Ascending aorta (tissue), 2 donors: ENCODE measurements at regions not wholly inside any gene's neighbourhood (a gene's known extent, or its start where the extent isn't known, plus 50 kb on each side); places are given as distances from the start of the nearest gene placed in this dataset.
A peak's percentile ranks its signal among the peaks of the same experiment; 100 is the strongest.

ENCODE experiments used
- DNase-seq, 2 donors: peaks; one replicate each; pipeline ENCODE4 v3.0.0-alpha.2; 2019; ENCODE audit warnings: low spot score in 2 of 2
- H3K27ac ChIP-seq, 2 donors: fragments of 200-600 bp; sonication (generic); one replicate each; pipeline ENCODE4 v1.5.1; 2016 to 2017; ENCODE audit warnings: mild to moderate bottlenecking in 1 of 2
- H3K27me3 ChIP-seq: fragments of 200-600 bp; sonication (generic); one replicate; pipeline ENCODE4 v1.5.1; 2017
- H3K36me3 ChIP-seq, 2 donors: fragments of 200-600 bp; sonication (generic); one replicate each; pipeline ENCODE4 v1.5.1; 2016
- H3K4me1 ChIP-seq, 2 donors: fragments of 200-600 bp; sonication (generic); one replicate each; pipeline ENCODE4 v1.5.1; 2016 to 2017; ENCODE audit warnings: mild to moderate bottlenecking in 1 of 2
- H3K4me3 ChIP-seq, 2 donors: fragments of 200-600 bp; sonication (generic); one replicate each; pipeline ENCODE4 v1.5.1; 2016 to 2017; ENCODE audit warnings: mild to moderate bottlenecking in 1 of 2
- H3K9me3 ChIP-seq, 2 donors: fragments of 200-600 bp; sonication (generic); one replicate each; pipeline ENCODE4 v1.5.1; 2016
- intact Hi-C: fragments of 100-400 bp; cut with DNase I; formaldehyde crosslinking; loops from one replicate; pipeline ENCODE4 v1.15.1; 2023
- TF ChIP-seq, protein P1 (sequence below), 3 experiments: fragments of 200-600 bp in 2 of 3; fragments of 450-650 bp in 1 of 3; sonication (generic) in 2 of 3; IDR thresholded peaks; one replicate each; pipeline ENCODE4 v1.5.1; 2016 to 2019; ENCODE audit warnings: antibody characterized with exemption in 3 of 3, mild to moderate bottlenecking in 1 of 3, moderate library complexity in 1 of 3

DNA sequence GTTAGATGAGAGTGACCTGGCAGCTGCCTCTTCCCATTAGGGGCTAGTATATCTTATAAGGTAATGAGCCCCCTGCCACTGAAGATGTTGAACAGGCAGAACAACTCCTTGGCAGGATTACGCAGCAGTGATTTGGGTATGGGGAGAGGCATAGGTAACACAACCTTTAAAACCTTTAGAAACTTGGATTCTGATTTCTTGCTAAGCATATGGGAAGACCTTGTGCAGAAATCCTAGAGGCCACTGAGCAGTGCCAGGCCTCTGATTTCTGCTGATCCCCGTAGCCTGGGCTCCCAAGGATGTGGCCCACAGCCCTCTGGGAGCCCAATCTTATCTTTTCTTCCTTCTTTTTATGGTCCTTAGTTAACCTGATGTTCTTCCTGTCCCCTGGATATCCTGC, 237.9 kb upstream of the ROPN1 start:
- Histone ChIP-seq H3K36me3 (peaks cover 10 to 19% of the 10 kb centered on the region in 2 donors), H3K9me3 (no peaks in the 10 kb centered on the region), H3K4me3 (no peak overlapping the region), H3K27me3 (no peaks in the 10 kb centered on the region), H3K27ac (peak overlapping the region in 1 of 2 donors; percentile 23), H3K4me1 (peaks cover 0 to 8% of the 10 kb centered on the region in 2 donors)
- TF ChIP-seq, protein P1, sequence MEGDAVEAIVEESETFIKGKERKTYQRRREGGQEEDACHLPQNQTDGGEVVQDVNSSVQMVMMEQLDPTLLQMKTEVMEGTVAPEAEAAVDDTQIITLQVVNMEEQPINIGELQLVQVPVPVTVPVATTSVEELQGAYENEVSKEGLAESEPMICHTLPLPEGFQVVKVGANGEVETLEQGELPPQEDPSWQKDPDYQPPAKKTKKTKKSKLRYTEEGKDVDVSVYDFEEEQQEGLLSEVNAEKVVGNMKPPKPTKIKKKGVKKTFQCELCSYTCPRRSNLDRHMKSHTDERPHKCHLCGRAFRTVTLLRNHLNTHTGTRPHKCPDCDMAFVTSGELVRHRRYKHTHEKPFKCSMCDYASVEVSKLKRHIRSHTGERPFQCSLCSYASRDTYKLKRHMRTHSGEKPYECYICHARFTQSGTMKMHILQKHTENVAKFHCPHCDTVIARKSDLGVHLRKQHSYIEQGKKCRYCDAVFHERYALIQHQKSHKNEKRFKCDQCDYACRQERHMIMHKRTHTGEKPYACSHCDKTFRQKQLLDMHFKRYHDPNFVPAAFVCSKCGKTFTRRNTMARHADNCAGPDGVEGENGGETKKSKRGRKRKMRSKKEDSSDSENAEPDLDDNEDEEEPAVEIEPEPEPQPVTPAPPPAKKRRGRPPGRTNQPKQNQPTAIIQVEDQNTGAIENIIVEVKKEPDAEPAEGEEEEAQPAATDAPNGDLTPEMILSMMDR (IDR thresholded peaks at IDR 0.05) = no peak
- intact Hi-C loops = no loop called here
- no peak for DNase-seq

DNA sequence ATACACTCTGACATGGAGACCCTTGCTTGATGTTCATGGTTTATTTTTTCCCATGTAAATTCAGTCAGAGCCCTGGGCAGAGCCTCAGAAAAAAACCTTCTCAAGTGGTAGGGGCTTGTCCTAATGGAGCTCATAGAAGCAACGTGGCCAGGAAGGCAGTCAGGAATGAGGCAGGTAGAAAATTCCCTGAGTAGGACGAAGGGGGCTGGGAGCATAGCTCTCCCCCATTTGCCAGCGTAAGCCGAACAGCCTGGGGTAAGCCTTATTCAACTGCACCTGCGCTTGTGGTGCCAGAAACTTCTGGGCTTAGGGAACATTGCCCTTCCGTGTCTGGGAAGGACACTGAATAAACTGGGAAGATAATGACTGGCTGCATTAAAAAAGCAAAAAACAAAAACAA, 238.5 kb upstream of the ROPN1 start:
- H3K27ac ChIP-seq = no peak overlapping the region
- H3K36me3 ChIP-seq = peaks cover 15 to 25% of the 10 kb centered on the region in 2 donors
- no peaks in the 10 kb centered on the region for H3K27me3 ChIP-seq
- intact Hi-C loops = no loop called here
- TF ChIP-seq, protein P1 (IDR thresholded peaks at IDR 0.05) = no peak
- no peak overlapping the region for H3K4me3 ChIP-seq
- no peaks in the 10 kb centered on the region for H3K9me3 ChIP-seq
- H3K4me1 ChIP-seq = peaks cover 0 to 8% of the 10 kb centered on the region in 2 donors
- DNase-seq = no peak

DNA sequence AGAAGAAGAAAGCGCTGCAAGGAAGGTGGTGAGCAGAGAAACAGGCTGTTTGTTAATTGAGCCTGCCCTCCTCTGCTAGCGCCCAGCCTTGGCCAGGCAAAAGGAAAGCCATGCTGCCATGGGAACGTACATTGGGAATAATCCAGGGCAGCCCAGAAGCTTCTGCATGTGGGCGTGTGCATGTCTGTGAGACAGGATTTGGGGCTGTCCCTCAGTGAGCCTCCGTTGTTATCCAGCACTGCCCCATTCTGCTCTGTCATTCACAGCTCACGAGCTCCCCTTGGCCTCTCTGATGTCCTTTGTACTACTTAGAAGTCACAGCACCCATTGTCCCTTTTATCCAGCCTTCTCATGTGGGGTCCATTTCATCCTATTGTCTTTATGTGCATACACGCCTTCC, 239.1 kb upstream of the ROPN1 start:
- Histone ChIP-seq H3K27me3 (no peaks in the 10 kb centered on the region), H3K4me3 (no peak overlapping the region), H3K36me3 (peaks cover 19 to 29% of the 10 kb centered on the region in 2 donors), H3K9me3 (no peaks in the 10 kb centered on the region), H3K27ac (no peak overlapping the region), H3K4me1 (peaks cover 0 to 8% of the 10 kb centered on the region in 2 donors)
- DNase-seq = no peak
- TF ChIP-seq, protein P1 (IDR thresholded peaks at IDR 0.05) = no peak
- intact Hi-C loops = no loop called here

DNA sequence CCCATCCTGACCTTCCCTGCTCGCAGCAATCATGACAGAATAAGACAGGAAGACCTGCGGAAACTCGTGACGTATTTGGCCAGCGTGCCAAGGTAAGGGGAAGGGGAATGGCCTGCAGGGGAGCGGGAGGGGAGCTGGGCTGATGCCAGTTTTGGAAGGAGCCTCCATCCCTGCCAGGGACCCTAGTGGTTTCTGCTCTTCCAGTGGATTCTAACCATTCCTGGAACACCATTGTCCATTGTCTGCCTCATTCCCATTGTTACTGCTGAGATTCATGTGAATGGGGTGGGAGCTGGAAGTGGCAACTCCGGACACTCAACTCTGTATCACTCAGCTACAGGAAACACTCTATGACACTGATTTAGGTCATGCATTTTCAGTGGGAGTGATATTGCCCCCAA, 242.9 kb upstream of the ROPN1 start:
- no peak overlapping the region for H3K4me3 ChIP-seq
- TF ChIP-seq, protein P1 (IDR thresholded peaks at IDR 0.05) = no peak
- H3K36me3 ChIP-seq = peaks cover 14 to 35% of the 10 kb centered on the region in 2 donors
- no peak overlapping the region for H3K27ac ChIP-seq
- no peaks in the 10 kb centered on the region for H3K9me3 ChIP-seq
- peaks cover 0 to 8% of the 10 kb centered on the region in 2 donors for H3K4me1 ChIP-seq
- DNase-seq = no peak
- H3K27me3 ChIP-seq = no peaks in the 10 kb centered on the region
- intact Hi-C loops = no loop called here

DNA sequence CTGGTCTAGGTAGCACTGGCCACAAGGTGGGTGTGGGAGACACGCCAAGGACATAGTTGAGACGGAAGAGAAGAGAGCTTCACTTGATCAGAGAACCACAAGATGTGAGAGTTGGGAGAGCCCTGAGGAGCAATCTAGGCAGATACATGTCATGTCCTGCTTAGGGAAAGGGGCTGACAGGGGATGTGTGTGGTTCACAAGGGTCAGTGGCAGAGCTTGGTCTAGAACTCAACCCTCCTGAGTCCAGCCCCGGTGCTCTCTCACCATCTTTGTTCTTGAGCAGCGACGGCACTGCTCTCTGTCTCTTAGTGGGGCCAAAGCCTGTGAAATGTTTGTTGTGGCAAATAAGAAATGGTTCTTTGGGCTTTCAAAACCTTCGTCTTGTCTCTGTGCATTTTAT, 243.5 kb upstream of the ROPN1 start:
- Histone ChIP-seq H3K36me3 (peaks cover 19 to 30% of the 10 kb centered on the region in 2 donors), H3K27me3 (no peaks in the 10 kb centered on the region), H3K27ac (peak overlapping the region in 1 of 2 donors; percentile 40), H3K9me3 (no peaks in the 10 kb centered on the region), H3K4me3 (no peak overlapping the region), H3K4me1 (peaks cover 0 to 8% of the 10 kb centered on the region in 2 donors)
- intact Hi-C loops = no loop called here
- DNase-seq = no peak
- TF ChIP-seq, protein P1 (IDR thresholded peaks at IDR 0.05) = no peak
